K562 (cell line): ENCODE measurements at regions not wholly inside any gene's neighbourhood (a gene's known extent, or its start where the extent isn't known, plus 50 kb on each side); places are given as distances from the start of the nearest gene placed in this dataset.

ENCODE experiments used
- ATAC-seq: fragments of 200-7000 bp; cut with Tn5 transposase; 3 replicates; pipeline ENCODE4 v1.9.1; 2020; ENCODE audit warnings: moderate library complexity
- BruUV-seq: library from RNA; stranded (reverse); fragments of 400-500 nt; replicated peaks from 2 replicates; lab custom pipeline; 2021; lab: Mats Ljungman, UMichigan
- CTCF ChIA-PET: fragments of 300-600 bp; formaldehyde crosslinking; extraction: SDS; loops from one replicate; lab custom pipeline; 2021; ENCODE audit warnings: low intra/inter-chr PET ratio; lab: Yijun Ruan, JAX
- POLR2A ChIA-PET: fragments of 300-600, 350-650 bp; sonication (Branson Sonifier 250); formaldehyde crosslinking; extraction: SDS; loops from one replicate; lab custom pipeline; 2021; ENCODE audit warnings: antibody characterized with exemption, inconsistent platforms; lab: Yijun Ruan, JAX
- DNase-seq, 4 experiments: peaks; one replicate each; pipeline versions ENCODE4 v3.0.0 to v3.0.0-alpha.2; 2011 to 2018; ENCODE audit warnings: low spot score in 3 of 4, mixed read lengths in 3 of 4; ENCODE audit errors: extremely low read depth in 1 of 4
- FAIRE-seq: peaks from 2 replicates; lab custom pipeline; 2011; peaks lifted over from hg19 to GRCh38; lab: Jason Lieb, UNC
- H2AFZ ChIP-seq: 2 replicates; pipeline ENCODE4 v1.6.0; 2011; ENCODE audit warnings: low read depth, low read length, control low read depth, inconsistent platforms
- H3K27ac ChIP-seq: fragments of 200-600 bp; 3 replicates; pipeline ENCODE4 v1.8.0; 2011; ENCODE audit warnings: low read depth, mild to moderate bottlenecking, control low read depth, inconsistent platforms, low read length, moderate library complexity, mixed read lengths; ENCODE audit errors: extremely low read depth
- H3K27me3 ChIP-seq, 2 experiments: fragments of 300-600 bp in 1 of 2; 2 replicates in 1 of 2; 3 replicates in 1 of 2; pipeline versions ENCODE4 v1.6.0 to v1.8.0; 2011; ENCODE audit warnings: inconsistent platforms in 2 of 2, low read length in 2 of 2, mild to moderate bottlenecking in 1 of 2, mixed read lengths in 1 of 2, moderate library complexity in 1 of 2; ENCODE audit not compliant: control insufficient read depth in 2 of 2, insufficient read depth in 2 of 2
- H3K36me3 ChIP-seq: fragments of 300-600 bp; 3 replicates; pipeline ENCODE4 v1.8.0; 2011; ENCODE audit warnings: mild to moderate bottlenecking, low read length, inconsistent platforms; ENCODE audit not compliant: control insufficient read depth, insufficient read depth
- H3K4me1 ChIP-seq, 2 experiments: fragments of 200-600 bp in 1 of 2; replicated peaks in 1 of 2; 2 replicates in 1 of 2; 3 replicates in 1 of 2; pipeline versions ENCODE4 v1.5.1 to v1.8.0; 2011; ENCODE audit warnings: inconsistent platforms in 2 of 2, low read length in 2 of 2, mild to moderate bottlenecking in 1 of 2, mixed read lengths in 1 of 2, moderate library complexity in 1 of 2; ENCODE audit not compliant: control insufficient read depth in 2 of 2, insufficient read depth in 2 of 2
- H3K4me2 ChIP-seq: 2 replicates; pipeline ENCODE4 v1.6.1; 2011; ENCODE audit warnings: low read length, control low read depth, inconsistent platforms, mixed read lengths; ENCODE audit not compliant: insufficient read depth
- H3K4me3 ChIP-seq: fragments of 200-600 bp; sonication (generic), shearing (Covaris generic); 2 replicates; pipeline ENCODE4 v1.5.1; 2016; ENCODE audit warnings: control low read depth, inconsistent platforms
- H3K79me2 ChIP-seq: fragments of 200-600 bp; 3 replicates; pipeline ENCODE4 v1.8.0; 2011; ENCODE audit warnings: low read length, inconsistent platforms; ENCODE audit not compliant: control insufficient read depth, insufficient read depth
- H3K9ac ChIP-seq, 2 experiments: 2 replicates each; pipeline versions ENCODE4 v1.6.0 to v1.6.1; 2011; ENCODE audit warnings: low read depth in 2 of 2, low read length in 2 of 2, control low read depth in 1 of 2, inconsistent platforms in 1 of 2, mild to moderate bottlenecking in 1 of 2, mixed read lengths in 1 of 2; ENCODE audit not compliant: insufficient read depth in 1 of 2
- H3K9me1 ChIP-seq: one replicate; pipeline ENCODE4 v1.6.0; 2011; ENCODE audit warnings: inconsistent platforms, mild to moderate bottlenecking, low read length, moderate library complexity; ENCODE audit not compliant: control insufficient read depth, insufficient read depth
- H3K9me3 ChIP-seq: replicated peaks from 2 replicates; pipeline ENCODE4 v1.5.1; 2011; ENCODE audit warnings: low read depth, low read length, inconsistent platforms; ENCODE audit not compliant: control insufficient read depth, insufficient read depth
- H4K20me1 ChIP-seq: replicated peaks from 2 replicates; pipeline ENCODE4 v1.6.1; 2011; ENCODE audit warnings: low read length, inconsistent platforms, mixed read lengths; ENCODE audit not compliant: control insufficient read depth, insufficient read depth
- ARID2 ChIP-seq: fragments of 450-650 bp; IDR thresholded peaks from 2 replicates; pipeline ENCODE4 v1.6.1; 2017; ENCODE audit warnings: antibody characterized with exemption, mild to moderate bottlenecking
- CBFB ChIP-seq: sonication (generic); formaldehyde crosslinking; IDR thresholded peaks from 2 replicates; pipeline ENCODE4 v1.4.0; 2020; ENCODE audit warnings: mild to moderate bottlenecking, missing genetic modification reagents
- CBX1 ChIP-seq: sonication (generic); IDR thresholded peaks from 2 replicates; pipeline ENCODE4 v1.6.1; 2016; ENCODE audit warnings: antibody characterized with exemption, low read depth, mild to moderate bottlenecking
- ESRRB ChIP-seq: fragments of 250-450 bp; sonication (Bioruptor Pico); IDR thresholded peaks from 2 replicates; pipeline ENCODE4 v1.5.0; 2020; ENCODE audit warnings: mild to moderate bottlenecking, moderate library complexity, borderline replicate concordance
- MECOM ChIP-seq: fragments of 250-450 bp; sonication (Bioruptor Pico); IDR thresholded peaks from 2 replicates; pipeline ENCODE4 v1.8.0; 2022; ENCODE audit warnings: inconsistent platforms
- POLR2AphosphoS2 ChIP-seq: IDR thresholded peaks from 2 replicates; pipeline ENCODE4 v1.6.1; 2012; ENCODE audit warnings: low read length, improper control_type of control experiment
- RBM17 ChIP-seq: fragments of 200-400 bp; formaldehyde crosslinking; IDR thresholded peaks from 2 replicates; pipeline ENCODE4 v1.6.1; 2017; ENCODE audit warnings: low read depth, mild to moderate bottlenecking, low read length, borderline replicate concordance
- TEAD4 ChIP-seq, 2 experiments: sonication (generic) in 1 of 2; formaldehyde crosslinking in 1 of 2; IDR thresholded peaks; 2 replicates each; pipeline versions ENCODE4 v1.6.1 to v1.8.0; 2012 to 2022; ENCODE audit warnings: borderline replicate concordance in 1 of 2, inconsistent platforms in 1 of 2, low read length in 1 of 2, mild to moderate bottlenecking in 1 of 2, missing genetic modification reagents in 1 of 2
- WGBS: fragments of 100-300 bp; shearing (Covaris generic); methylation state at CpG from one replicate; pipeline ENCODE4 v1.1.6; 2016; ENCODE audit warnings: low coverage, mixed read lengths; ENCODE audit not compliant: insufficient coverage; ENCODE audit errors: missing lambda C conversion rate; 5-methylcytosine and 5-hydroxymethylcytosine counted together
- in situ Hi-C: fragments of 300-500 bp; cut with MboI; formaldehyde crosslinking; loops from 4 replicates; pipeline ENCODE4 v1.15.0; 2018; ENCODE audit warnings: inconsistent platforms, mixed read lengths
- intact Hi-C: fragments of 100-400 bp; cut with micrococcal nuclease; formaldehyde crosslinking; loops from 2 replicates; pipeline ENCODE4 v1.14.2; 2022
- TF ChIP-seq, protein P1 (sequence below): fragments of 450-650 bp; formaldehyde crosslinking; IDR thresholded peaks from 2 replicates; pipeline ENCODE4 v1.4.0; 2020; ENCODE audit warnings: mild to moderate bottlenecking, moderate library complexity
- TF ChIP-seq, protein P2 (sequence below): fragments of 450-650 bp; IDR thresholded peaks from 2 replicates; pipeline ENCODE4 v1.6.1; 2016; ENCODE audit warnings: low read depth
- TF ChIP-seq, protein P3 (sequence below): IDR thresholded peaks from 3 replicates; pipeline ENCODE4 v1.6.1; 2011; ENCODE audit warnings: borderline replicate concordance, mild to moderate bottlenecking; ENCODE audit not compliant: insufficient read length, insufficient read depth

DNA sequence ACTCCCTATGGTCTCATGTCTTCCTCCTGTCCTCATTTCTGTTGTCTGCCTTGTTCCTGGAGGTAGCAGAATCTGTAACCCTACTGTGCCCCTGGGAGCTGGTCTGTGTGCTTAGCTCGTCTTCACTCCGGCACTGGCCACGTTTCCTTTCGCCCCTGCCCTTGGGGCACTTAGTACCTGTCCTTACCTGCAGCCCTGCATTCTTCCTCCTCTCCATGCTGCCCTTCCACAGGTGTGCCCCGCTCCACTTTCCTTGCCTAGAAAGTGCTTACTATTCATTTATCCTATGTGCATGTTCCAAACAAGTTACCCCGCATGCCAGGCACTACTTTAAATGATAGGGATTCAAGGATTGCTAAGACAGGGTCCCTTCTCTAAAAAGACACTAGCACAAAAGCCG, 199.9 kb upstream of the ZMIZ1 start:
- intact Hi-C loops (no loop called here), in situ Hi-C loops (no loop called here)
- peaks cover 22 to 56% of the 10 kb centered on the region in 2 experiments for H3K27me3 ChIP-seq
- H3K4me1 ChIP-seq: no peaks in the 10 kb centered on the region
- no peak overlapping the region for H2AFZ ChIP-seq
- H3K9ac ChIP-seq: no peak overlapping the region
- no peak overlapping the region for H3K27ac ChIP-seq
- H3K36me3 ChIP-seq: no peaks in the 10 kb centered on the region
- ChIA-PET POLR2A (interaction anchor here (1.0 kb wide), 1 partner anchor 25 kb away, joined by 3 read pairs; no protein-coding TSS in a partner anchor), CTCF (no interaction called here)
- 0 out of 2 replicates have a peak, but pooled peaks cover 5% of the 10 kb centered on the region for H4K20me1 ChIP-seq
- no peaks in the 10 kb centered on the region for H3K9me3 ChIP-seq
- no peak for ATAC-seq
- no peaks in the 10 kb centered on the region for H3K79me2 ChIP-seq
- H3K9me1 ChIP-seq: no peaks in the 10 kb centered on the region
- 0% methylated on average over 7 of the region's 7 CpGs for WGBS
- no peak for FAIRE-seq
- H3K4me3 ChIP-seq: no peak overlapping the region
- H3K4me2 ChIP-seq: no peak overlapping the region
- DNase-seq: no peak
- no TSS peak for BruUV-seq
- TF ChIP-seq ARID2: no peak
- TF ChIP-seq CBFB: no peak
- no peak for TF ChIP-seq CBX1
- no peak for TF ChIP-seq ESRRB (CRISPR knock-in tag)
- no peak for TF ChIP-seq TEAD4 (IDR thresholded peaks at IDR 0.05; ENCODE audit: low read length)
- TF ChIP-seq TEAD4 (CRISPR knock-in tag; IDR thresholded peaks at IDR 0.05; ENCODE audit: borderline replicate concordance): no peak
- TF ChIP-seq, protein P1, sequence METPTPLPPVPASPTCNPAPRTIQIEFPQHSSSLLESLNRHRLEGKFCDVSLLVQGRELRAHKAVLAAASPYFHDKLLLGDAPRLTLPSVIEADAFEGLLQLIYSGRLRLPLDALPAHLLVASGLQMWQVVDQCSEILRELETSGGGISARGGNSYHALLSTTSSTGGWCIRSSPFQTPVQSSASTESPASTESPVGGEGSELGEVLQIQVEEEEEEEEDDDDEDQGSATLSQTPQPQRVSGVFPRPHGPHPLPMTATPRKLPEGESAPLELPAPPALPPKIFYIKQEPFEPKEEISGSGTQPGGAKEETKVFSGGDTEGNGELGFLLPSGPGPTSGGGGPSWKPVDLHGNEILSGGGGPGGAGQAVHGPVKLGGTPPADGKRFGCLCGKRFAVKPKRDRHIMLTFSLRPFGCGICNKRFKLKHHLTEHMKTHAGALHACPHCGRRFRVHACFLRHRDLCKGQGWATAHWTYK: no peak
- TF ChIP-seq, protein P2, sequence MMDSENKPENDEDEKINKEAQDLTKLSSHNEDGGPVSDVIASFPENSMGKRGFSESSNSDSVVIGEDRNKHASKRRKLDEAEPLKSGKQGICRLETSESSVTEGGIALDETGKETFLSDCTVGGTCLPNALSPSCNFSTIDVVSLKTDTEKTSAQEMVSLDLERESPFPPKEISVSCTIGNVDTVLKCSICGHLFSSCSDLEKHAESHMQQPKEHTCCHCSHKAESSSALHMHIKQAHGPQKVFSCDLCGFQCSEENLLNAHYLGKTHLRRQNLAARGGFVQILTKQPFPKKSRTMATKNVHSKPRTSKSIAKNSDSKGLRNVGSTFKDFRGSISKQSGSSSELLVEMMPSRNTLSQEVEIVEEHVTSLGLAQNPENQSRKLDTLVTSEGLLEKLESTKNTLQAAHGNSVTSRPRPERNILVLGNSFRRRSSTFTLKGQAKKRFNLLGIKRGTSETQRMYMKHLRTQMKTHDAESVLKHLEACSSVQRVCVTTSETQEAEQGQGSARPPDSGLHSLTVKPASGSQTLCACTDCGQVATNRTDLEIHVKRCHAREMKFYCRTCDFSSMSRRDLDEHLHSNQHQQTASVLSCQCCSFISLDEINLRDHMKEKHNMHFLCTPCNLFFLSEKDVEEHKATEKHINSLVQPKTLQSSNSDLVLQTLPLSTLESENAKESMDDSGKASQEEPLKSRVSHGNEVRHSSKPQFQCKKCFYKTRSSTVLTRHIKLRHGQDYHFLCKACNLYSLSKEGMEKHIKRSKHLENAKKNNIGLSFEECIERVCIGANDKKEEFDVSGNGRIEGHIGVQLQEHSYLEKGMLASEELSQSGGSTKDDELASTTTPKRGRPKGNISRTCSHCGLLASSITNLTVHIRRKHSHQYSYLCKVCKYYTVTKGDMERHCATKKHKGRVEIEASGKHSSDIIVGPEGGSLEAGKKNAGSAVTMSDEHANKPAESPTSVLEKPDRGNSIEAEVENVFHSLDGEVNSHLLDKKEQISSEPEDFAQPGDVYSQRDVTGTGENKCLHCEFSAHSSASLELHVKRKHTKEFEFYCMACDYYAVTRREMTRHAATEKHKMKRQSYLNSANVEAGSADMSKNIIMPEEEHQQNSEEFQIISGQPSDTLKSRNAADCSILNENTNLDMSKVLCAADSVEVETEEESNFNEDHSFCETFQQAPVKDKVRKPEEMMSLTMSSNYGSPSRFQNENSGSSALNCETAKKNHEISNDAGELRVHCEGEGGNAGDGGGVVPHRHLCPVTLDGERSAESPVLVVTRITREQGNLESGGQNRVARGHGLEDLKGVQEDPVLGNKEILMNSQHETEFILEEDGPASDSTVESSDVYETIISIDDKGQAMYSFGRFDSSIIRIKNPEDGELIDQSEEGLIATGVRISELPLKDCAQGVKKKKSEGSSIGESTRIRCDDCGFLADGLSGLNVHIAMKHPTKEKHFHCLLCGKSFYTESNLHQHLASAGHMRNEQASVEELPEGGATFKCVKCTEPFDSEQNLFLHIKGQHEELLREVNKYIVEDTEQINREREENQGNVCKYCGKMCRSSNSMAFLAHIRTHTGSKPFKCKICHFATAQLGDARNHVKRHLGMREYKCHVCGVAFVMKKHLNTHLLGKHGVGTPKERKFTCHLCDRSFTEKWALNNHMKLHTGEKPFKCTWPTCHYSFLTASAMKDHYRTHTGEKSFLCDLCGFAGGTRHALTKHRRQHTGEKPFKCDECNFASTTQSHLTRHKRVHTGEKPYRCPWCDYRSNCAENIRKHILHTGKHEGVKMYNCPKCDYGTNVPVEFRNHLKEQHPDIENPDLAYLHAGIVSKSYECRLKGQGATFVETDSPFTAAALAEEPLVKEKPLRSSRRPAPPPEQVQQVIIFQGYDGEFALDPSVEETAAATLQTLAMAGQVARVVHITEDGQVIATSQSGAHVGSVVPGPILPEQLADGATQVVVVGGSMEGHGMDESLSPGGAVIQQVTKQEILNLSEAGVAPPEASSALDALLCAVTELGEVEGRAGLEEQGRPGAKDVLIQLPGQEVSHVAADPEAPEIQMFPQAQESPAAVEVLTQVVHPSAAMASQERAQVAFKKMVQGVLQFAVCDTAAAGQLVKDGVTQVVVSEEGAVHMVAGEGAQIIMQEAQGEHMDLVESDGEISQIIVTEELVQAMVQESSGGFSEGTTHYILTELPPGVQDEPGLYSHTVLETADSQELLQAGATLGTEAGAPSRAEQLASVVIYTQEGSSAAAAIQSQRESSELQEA: no peak
- no peak for TF ChIP-seq MECOM
- TF ChIP-seq, protein P3, sequence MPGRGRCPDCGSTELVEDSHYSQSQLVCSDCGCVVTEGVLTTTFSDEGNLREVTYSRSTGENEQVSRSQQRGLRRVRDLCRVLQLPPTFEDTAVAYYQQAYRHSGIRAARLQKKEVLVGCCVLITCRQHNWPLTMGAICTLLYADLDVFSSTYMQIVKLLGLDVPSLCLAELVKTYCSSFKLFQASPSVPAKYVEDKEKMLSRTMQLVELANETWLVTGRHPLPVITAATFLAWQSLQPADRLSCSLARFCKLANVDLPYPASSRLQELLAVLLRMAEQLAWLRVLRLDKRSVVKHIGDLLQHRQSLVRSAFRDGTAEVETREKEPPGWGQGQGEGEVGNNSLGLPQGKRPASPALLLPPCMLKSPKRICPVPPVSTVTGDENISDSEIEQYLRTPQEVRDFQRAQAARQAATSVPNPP: no peak
- TF ChIP-seq POLR2AphosphoS2: no peak
- no peak for TF ChIP-seq RBM17
